Heart left ventricle (tissue), 13 donors: ENCODE measurements at regions not wholly inside any gene's neighbourhood (a gene's known extent, or its start where the extent isn't known, plus 50 kb on each side); places are given as distances from the start of the nearest gene placed in this dataset.

ENCODE experiments used
- CTCF ChIP-seq, 12 donors: fragments of 200-600 bp; sonication (generic) in 4 of 12; IDR thresholded peaks; one replicate each; pipeline versions ENCODE4 v1.5.0 to v1.8.0; 2018 to 2022; ENCODE audit warnings: antibody characterized with exemption in 12 of 12, mild to moderate bottlenecking in 5 of 12
- POLR2A ChIP-seq, 2 donors: fragments of 450-650 bp; IDR thresholded peaks; one replicate each; pipeline ENCODE4 v1.6.1; 2017; ENCODE audit warnings: antibody characterized with exemption in 2 of 2, mild to moderate bottlenecking in 2 of 2, moderate library complexity in 2 of 2
- donor health status: ischemic (EF 13 %, LVEDD 7.1; RV severe dilation, severe dysfunction).
- donor health status: DM: no; HTN: yes; CAD: no.
- donor health status: DM: no; HTN: no; CAD: no.
- donor health status: ischemic (EF 25% LVEDD 6.9; RV normal size, moderate dysfunction).
- donor health status: ischemic (EF 25% LVEDD 5.7; RV mildly dilated, moderate dysfunction).
- donor health status: ischemic (EF 35%, LVEDD 5.7; RV mildly dilated, moderate dysfunction).
- donor health status: nonischemic (EF 11% LVEDD 7.7; RV severe dilation, severe dysfunction).
- donor health status: DM: yes; HTN: yes; CAD: no.
- donor health status: PGD.
- donor health status: ischemic (EF 29% LVEDD 5.4; RV normal size, mild dysfunction).
- donor health status: nonischemic (EF 23%, LVEDD 6.1; RV moderate dilation, normal function).

GRCh38 chr6:126797981-126798380 lies 320.5 kb upstream of the RSPO3 start:
- TF ChIP-seq CTCF (IDR thresholded peaks at IDR 0.05), result no peak
- TF ChIP-seq POLR2A (IDR thresholded peaks at IDR 0.05), result no peak
